HG02840 (cell line): ENCODE measurements at regions not wholly inside any gene's neighbourhood (a gene's known extent, or its start where the extent isn't known, plus 50 kb on each side); places are given as distances from the start of the nearest gene placed in this dataset.

Source experiments
- ATAC-seq: cut with Tn5 transposase; IDR thresholded peaks from one replicate; pipeline ENCODE4 v1.9.1; 2021; ENCODE audit warnings: mild to moderate bottlenecking, moderate library complexity, moderate number of reproducible peaks; ENCODE audit not compliant: unreplicated experiment, low FRiP score

DNA sequence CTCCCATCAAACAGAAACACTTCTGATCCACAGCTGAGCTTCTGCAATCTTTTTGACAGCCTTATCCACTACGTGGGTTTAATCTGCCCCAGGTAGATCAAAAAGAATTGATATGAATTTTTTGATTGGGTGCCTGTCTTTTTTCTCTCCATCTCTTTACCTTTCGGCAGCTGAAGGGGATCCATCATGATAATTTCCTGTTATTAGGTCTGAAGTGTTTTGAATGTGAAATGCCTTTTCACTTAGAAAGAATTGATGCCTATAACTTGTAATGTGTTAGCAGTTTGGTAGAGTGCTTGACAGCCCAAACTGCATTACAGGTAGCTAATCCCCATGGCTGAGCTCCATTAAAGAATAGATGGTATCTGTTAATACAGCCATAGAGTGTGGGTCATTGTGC, 745.4 kb downstream of the TLR4 start:
- ATAC-seq = no peak

GRCh38 chr9:118455259-118455658, 751.1 kb downstream of the TLR4 start:
- no peak for ATAC-seq

- no peak for ATAC-seq
Measured at GRCh38 chr9:118455788-118456187, 751.6 kb downstream of the TLR4 start.

GRCh38 chr9:118457171-118458000, 753.2 kb downstream of the TLR4 start:
- no peak for ATAC-seq

DNA sequence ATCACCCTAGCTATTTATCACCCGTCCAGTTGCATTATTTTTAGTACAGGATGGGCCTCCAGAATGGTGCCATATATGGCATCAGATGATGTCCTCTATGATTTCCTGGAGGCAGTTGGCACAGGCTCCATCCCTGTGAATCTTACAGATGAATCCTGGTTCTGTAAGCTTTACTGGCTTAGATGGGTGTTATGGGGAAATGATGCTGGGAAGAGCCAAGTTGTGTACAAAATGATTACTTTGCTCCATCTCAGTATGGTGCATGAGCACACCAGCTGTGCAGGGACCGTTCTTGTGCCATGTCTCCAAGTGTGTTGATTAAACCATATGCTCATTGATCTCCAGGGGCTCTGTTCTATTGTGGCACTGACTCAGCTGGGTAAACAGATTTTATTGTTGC, 755.7 kb downstream of the TLR4 start:
- no peak for ATAC-seq

DNA sequence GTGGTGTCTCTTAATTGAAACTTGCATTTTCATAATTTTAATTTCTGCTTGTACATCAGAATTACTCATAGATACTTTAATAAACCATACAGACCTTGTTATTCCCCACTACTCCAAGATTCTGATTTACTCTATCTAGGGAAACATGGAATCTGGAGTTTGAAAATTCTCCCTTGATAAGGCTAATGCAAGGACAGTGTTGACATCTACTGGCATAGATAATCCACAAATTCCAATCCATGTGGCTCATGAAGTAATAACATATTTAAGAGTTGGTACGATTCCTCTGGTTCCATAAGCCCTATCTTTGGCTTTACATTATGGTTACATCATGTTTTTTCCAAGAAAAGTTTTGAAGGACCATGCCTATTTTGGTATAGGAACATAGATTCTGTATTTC, 759.2 kb downstream of the TLR4 start:
- ATAC-seq = no peak

- no peak for ATAC-seq
Measured at GRCh38 chr9:118473521-118473920, 769.3 kb downstream of the TLR4 start.

DNA sequence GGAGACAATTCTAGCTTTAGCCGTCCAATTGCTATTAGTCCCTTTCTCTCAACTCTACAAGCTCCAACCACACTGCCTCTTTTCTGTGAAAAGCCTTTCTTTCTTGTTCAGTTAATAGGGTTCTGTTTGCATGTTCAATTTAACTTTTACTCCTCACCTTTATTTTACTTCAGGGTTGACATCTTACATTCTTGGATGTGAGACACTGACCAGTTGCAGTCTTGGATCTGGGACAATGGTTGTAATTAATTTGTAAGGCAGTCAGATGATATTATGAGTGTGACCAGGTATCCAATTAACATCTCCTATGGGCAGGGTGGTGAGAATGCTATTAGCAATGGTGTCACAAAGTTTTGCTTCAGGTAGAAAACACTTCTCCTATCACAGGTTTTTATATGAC, 774.5 kb downstream of the TLR4 start:
- ATAC-seq = no peak

- ATAC-seq = no peak
Measured at GRCh38 chr9:118482306-118482705, 778.1 kb downstream of the TLR4 start.

GRCh38 chr9:118483677-118484076, 779.5 kb downstream of the TLR4 start:
- ATAC-seq = no peak

DNA sequence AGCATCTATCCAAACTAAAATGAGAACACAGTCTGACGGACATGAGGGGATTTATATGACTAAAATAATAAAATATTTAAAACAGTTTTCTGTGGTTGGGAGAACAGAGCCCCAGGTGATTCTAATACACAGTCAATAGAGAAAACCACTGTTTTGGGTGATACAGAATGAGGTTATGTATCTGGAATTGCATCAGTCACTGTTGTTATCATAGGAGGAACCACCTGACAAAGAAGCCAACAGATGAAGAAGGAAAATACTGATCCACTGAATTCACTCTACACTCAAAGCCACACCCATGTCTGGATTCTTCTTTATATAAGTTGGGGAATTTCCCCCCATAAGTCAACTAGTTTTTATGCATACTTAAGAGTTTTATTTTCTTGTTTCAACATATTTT, 799.0 kb downstream of the TLR4 start:
- no peak for ATAC-seq

- no peak for ATAC-seq
Measured at GRCh38 chr9:118510711-118511110, 806.5 kb downstream of the TLR4 start.

DNA sequence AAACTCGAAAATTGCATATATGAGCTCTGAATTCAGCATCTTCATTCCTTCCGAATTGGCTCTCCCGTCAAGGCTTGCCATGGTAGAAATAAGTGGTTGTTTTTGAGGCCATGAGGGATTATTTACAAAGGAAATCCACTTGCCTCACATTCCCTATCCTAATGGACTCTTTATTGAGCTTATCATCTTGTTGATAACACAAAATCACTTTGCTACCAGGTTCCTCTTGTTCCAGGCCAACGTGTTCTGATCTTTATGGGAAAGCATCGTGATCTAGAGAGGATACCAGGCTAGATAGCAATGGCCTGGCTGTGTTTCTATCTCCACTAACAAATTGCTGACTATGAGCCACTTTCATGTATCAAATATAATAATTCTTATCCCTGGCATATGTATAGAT, 811.7 kb downstream of the TLR4 start:
- no peak for ATAC-seq

DNA sequence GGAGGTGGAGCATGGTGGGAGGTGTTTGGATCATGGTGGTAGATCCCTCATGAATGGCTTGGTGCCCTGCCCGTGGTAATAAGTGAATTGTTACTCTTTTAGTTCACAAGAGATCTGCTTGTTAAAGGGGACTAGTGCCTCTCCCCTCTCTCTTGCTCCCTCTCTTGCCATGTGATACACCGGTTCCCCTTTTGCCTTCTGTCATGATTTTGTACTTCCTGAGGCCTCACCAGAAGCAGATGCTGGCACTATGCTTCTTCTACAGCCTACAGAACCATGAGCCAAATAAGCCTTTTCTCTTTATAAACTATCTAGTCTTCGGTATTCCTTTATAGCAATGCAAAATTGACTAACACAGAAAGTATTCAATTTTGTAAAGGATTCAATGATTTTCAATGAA, 817.1 kb downstream of the TLR4 start:
- ATAC-seq = no peak

DNA sequence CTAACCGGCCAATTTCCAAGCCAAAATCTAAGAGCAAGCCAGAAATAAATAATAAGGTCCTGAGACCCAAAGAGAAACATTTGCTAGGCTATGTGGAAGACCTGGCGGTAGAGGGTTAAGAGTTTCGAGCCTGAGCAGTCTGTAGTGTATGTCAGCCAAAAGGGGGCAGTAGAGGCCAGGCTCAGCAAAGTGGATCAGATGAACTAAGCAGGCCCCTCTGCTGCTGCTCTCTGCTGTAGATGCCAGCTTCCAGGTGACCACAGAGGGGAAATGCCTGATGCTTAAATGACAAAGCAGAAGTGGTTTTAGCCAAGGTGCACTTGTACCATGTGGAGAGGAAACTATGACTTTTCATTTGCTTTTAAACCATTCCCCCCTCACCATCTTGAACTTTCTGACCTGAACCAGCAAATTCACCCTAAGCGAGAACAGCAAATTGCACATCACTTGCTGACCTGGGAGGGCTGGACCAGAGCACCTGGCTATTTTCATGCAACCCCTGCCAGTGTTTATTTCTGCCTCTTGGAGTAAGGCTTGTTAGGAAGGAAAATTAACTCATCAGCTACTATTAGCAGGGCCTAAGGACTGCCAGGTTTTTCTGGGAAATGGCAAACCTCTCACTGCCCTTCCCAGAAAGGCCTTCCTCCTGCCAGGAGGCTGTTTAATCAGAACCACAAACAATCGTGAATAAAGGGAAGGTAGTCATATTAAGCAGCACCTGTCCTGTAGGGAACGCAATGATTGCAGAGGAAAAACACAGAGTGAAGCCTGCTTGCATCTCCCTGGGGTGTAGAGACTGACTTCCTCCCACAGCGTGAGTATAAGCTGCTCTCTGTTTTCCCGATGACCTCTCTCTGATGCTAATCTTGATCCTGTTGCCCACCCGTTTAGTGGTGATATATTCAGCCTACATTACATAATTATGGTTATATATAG, 818.2 kb downstream of the TLR4 start:
- peak; percentile 79 for ATAC-seq

GRCh38 chr9:118527261-118527660, 823.1 kb downstream of the TLR4 start:
- no peak for ATAC-seq

GRCh38 chr9:118529210-118529609, 825.0 kb downstream of the TLR4 start:
- ATAC-seq = no peak

DNA sequence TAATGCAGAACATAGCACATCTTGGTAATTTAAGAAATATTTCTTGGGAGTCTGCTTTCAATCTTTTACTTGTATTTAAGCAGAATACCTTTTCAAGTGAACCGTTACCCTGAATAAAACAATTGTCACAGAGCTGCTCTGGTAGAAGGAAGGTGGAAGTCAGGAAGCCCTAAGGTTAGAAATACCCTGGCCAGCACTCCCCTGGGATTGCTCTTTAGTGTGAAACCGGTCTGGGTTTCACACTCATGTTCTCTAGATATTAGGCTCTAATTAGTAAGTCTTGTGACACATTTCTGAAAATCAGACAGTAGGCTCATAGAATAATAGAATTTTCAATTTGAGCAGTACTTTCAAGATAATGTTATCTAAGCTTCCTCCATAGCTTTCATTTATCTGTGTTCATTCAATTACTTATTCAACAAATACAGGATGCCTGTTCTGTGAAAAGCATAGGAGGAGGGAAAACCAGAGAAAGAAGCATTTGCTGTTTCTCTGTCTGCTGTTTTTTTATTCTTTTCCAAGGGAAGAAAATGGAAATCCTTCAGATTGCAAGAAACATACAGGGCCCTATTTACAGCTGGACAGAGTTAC, 825.5 kb downstream of the TLR4 start:
- ATAC-seq = no peak

GRCh38 chr9:118532592-118532991, 828.4 kb downstream of the TLR4 start:
- no peak for ATAC-seq

DNA sequence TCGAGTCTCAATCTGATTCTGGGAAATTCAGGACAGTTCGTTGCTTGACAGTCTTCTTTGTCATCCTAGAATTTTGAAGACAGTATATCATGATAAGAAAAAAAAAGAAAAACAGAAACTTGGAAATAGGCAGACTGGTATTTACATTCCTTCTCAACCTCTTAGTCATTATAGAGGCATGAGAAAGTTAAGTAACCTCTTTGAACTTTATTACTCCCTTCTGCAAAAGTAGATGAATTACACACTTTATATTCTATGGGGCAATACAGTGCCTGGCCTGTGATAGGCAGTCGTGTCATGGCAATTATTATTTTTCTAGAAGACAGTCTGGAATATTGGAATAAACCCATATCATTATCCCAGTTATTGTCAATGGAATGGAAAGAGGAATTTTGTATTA, 828.9 kb downstream of the TLR4 start:
- ATAC-seq = no peak

DNA sequence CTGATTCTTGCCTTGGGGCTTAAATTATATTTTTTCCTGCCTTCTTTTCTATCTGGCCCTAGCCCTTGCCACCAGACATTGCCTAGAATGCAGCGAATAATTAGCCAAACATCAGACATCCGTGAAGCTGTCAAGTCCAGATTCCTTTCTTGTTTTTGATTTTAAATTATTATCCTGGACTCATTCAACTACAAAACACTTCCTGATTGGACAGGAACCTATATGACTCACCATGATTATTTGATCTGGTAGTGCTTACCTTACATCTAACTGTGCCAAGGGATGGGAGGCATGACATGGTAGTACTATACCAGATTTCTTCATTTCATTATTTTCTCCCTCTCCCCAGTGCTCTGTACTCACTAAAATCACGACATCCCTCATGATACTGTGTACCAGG, 829.6 kb downstream of the TLR4 start:
- no peak for ATAC-seq
